Smooth muscle cell (in vitro differentiated cells): ENCODE measurements at regions not wholly inside any gene's neighbourhood (a gene's known extent, or its start where the extent isn't known, plus 50 kb on each side); places are given as distances from the start of the nearest gene placed in this dataset.

Experiments used
- DNase-seq: peaks from one replicate; lab custom pipeline; 2025; ENCODE audit not compliant: unreplicated experiment; lab: John Stamatoyannopoulos, UW
- H2AFZ ChIP-seq: fragments of 200-600 bp; sonication (generic); 2 replicates; pipeline ENCODE4 v1.6.0; 2016; ENCODE audit warnings: antibody characterized with exemption, low read depth, mild to moderate bottlenecking
- H3F3A ChIP-seq: fragments of 200-600 bp; sonication (generic); 2 replicates; pipeline ENCODE4 v1.6.0; 2017; ENCODE audit warnings: antibody characterized with exemption, low read depth
- H3K27ac ChIP-seq: fragments of 200-600 bp; sonication (generic); 2 replicates; pipeline ENCODE4 v1.5.1; 2016; ENCODE audit warnings: low read depth, mild to moderate bottlenecking
- H3K27me3 ChIP-seq: fragments of 200-600 bp; sonication (generic); 2 replicates; pipeline ENCODE4 v1.6.1; 2016; ENCODE audit warnings: low read depth, mild to moderate bottlenecking
- H3K36me3 ChIP-seq: fragments of 200-600 bp; sonication (generic); 2 replicates; pipeline ENCODE4 v1.5.1; 2016; ENCODE audit warnings: low read depth
- H3K4me1 ChIP-seq: fragments of 200-600 bp; sonication (generic); 2 replicates; pipeline ENCODE4 v1.5.1; 2016; ENCODE audit warnings: low read depth
- H3K4me2 ChIP-seq: fragments of 200-600 bp; sonication (generic); 2 replicates; pipeline ENCODE4 v1.6.0; 2016; ENCODE audit warnings: mild to moderate bottlenecking
- H3K4me3 ChIP-seq: fragments of 200-600 bp; sonication (generic); 2 replicates; pipeline ENCODE4 v1.5.1; 2016; ENCODE audit warnings: mild to moderate bottlenecking
- H3K79me2 ChIP-seq: fragments of 200-600 bp; sonication (generic); 2 replicates; pipeline ENCODE4 v1.6.0; 2016; ENCODE audit warnings: low read depth, mild to moderate bottlenecking
- H3K9ac ChIP-seq: fragments of 200-600 bp; sonication (generic); 2 replicates; pipeline ENCODE4 v1.6.0; 2016; ENCODE audit warnings: low read depth
- H3K9me3 ChIP-seq: fragments of 200-600 bp; sonication (generic); replicated peaks from 2 replicates; pipeline ENCODE4 v1.5.1; 2016; ENCODE audit warnings: low read depth
- H4K20me1 ChIP-seq: fragments of 200-600 bp; sonication (generic); 2 replicates; pipeline ENCODE4 v1.6.0; 2016; ENCODE audit warnings: low read depth
- WGBS: methylation state at CpG from one replicate; pipeline ENCODE4 v1.1.7; 2016; ENCODE audit warnings: low lambda C conversion rate; 5-methylcytosine and 5-hydroxymethylcytosine counted together
- TF ChIP-seq, protein P1 (sequence below): fragments of 200-600 bp; sonication (generic); IDR thresholded peaks from 2 replicates; pipeline ENCODE4 v1.5.1; 2017; ENCODE audit warnings: borderline replicate concordance, mild to moderate bottlenecking, antibody characterized with exemption; ENCODE audit not compliant: insufficient read depth, poor library complexity, severe bottlenecking

DNA sequence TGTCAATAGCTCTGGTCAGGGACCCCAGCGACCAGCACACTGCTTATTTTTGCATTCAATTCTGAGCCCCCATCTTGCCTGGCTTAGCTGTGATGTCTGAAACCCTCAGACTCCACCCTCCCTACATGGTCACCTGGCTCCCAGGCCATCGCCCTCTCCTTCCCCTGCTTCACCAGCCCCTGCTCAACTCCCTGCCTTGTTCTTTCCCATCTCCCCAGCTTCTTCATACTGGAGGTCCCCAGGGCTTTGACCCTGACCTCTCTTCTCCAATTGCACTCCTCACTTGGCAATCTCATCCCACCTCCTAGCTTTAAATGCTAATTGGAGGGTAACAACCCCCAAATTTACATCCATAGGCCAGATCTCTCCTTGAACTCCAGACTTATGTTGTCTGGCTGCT lies 84.3 kb upstream of the GNAZ start:
- Histone ChIP-seq H3F3A (no peaks in the 10 kb centered on the region), H2AFZ (no peak overlapping the region), H3K27ac (no peak overlapping the region), H3K36me3 (no peaks in the 10 kb centered on the region), H3K4me1 (no peaks in the 10 kb centered on the region), H3K4me2 (no peak overlapping the region), H3K79me2 (no peaks in the 10 kb centered on the region), H3K4me3 (no peak overlapping the region), H3K27me3 (no peaks in the 10 kb centered on the region), H3K9me3 (no peaks in the 10 kb centered on the region), H4K20me1 (no peaks in the 10 kb centered on the region), H3K9ac (no peak overlapping the region)
- TF ChIP-seq, protein P1, sequence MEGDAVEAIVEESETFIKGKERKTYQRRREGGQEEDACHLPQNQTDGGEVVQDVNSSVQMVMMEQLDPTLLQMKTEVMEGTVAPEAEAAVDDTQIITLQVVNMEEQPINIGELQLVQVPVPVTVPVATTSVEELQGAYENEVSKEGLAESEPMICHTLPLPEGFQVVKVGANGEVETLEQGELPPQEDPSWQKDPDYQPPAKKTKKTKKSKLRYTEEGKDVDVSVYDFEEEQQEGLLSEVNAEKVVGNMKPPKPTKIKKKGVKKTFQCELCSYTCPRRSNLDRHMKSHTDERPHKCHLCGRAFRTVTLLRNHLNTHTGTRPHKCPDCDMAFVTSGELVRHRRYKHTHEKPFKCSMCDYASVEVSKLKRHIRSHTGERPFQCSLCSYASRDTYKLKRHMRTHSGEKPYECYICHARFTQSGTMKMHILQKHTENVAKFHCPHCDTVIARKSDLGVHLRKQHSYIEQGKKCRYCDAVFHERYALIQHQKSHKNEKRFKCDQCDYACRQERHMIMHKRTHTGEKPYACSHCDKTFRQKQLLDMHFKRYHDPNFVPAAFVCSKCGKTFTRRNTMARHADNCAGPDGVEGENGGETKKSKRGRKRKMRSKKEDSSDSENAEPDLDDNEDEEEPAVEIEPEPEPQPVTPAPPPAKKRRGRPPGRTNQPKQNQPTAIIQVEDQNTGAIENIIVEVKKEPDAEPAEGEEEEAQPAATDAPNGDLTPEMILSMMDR, result no peak
- DNase-seq, result no peak
- WGBS, result 68% methylated on average over 2 of the region's 2 CpGs

DNA sequence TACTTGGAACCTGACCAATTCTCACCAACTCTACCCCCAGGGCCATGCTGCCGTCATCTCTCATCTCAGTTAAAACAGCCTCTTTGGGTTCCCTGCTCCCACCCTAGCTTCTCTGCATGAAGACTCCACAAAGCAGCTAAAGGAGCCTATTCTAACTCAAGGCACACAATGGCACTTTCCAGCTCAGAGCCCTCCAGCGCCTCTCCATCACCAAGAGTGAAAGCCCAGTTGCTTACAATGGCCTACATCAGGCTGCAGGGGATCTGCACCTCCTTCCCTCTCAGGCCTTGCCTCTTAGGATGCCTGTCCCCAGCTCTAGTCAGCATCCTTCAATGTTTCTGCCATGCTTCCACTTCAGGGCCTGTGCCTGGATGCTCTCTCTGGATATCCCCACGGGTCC lies 83.7 kb upstream of the GNAZ start:
- H3K4me3 ChIP-seq, result no peak overlapping the region
- H3F3A ChIP-seq, result no peaks in the 10 kb centered on the region
- H3K27me3 ChIP-seq, result no peaks in the 10 kb centered on the region
- H2AFZ ChIP-seq, result no peak overlapping the region
- no peaks in the 10 kb centered on the region for H3K4me1 ChIP-seq
- H4K20me1 ChIP-seq, result no peaks in the 10 kb centered on the region
- H3K9ac ChIP-seq, result no peak overlapping the region
- no peaks in the 10 kb centered on the region for H3K9me3 ChIP-seq
- no peak overlapping the region for H3K27ac ChIP-seq
- no peaks in the 10 kb centered on the region for H3K79me2 ChIP-seq
- 82% methylated on average over 3 of the region's 3 CpGs for WGBS
- TF ChIP-seq, protein P1, result no peak
- no peaks in the 10 kb centered on the region for H3K36me3 ChIP-seq
- no peak for DNase-seq
- no peak overlapping the region for H3K4me2 ChIP-seq

DNA sequence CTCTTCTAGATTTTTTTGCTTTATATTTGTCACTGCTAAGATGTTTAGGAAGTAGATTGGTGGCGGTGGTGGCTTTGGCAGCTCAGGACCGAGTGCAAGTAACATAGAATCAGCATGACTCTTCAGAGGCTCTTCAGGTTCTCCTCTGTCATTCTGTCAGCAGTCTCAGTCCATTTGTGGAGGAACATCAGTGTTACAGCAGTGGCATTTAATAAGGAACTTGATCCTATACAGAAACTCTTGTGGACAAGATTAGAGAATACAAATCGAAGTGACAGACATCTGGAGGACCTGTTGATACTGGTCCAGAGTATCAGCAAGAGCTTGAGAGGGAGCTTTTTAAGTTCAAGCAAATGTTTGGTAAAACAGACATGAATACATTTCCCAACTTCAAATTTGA lies 82.2 kb upstream of the GNAZ start:
- 66% methylated on average over 3 of the region's 3 CpGs for WGBS
- Histone ChIP-seq H3F3A (no peaks in the 10 kb centered on the region), H3K27me3 (no peaks in the 10 kb centered on the region), H3K9ac (no peak overlapping the region), H3K4me2 (no peak overlapping the region), H3K4me1 (no peaks in the 10 kb centered on the region), H3K27ac (no peak overlapping the region), H3K79me2 (no peaks in the 10 kb centered on the region), H2AFZ (no peak overlapping the region), H3K36me3 (no peaks in the 10 kb centered on the region), H4K20me1 (no peaks in the 10 kb centered on the region), H3K9me3 (no peaks in the 10 kb centered on the region), H3K4me3 (no peak overlapping the region)
- no peak for DNase-seq
- TF ChIP-seq, protein P1, result no peak

DNA sequence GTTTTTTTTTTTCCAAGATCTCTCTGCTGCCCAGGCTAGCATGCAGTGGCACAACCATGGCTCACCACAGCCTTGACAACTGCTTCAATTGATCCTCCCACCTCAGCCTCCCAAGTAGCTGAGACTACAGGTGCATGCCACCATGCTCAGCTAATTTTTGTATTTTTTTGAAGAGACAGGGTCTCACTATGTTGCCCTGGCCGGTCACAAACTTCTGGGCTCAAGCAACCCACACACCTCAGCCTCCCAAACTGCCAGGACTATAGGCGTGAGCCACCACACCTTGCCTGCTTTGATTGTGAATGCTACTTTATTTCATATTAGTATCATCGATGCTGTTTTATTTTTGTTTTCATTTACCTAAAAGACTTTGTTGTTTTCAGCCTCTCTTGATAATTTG lies 81.5 kb upstream of the GNAZ start:
- Histone ChIP-seq H3F3A (no peaks in the 10 kb centered on the region), H4K20me1 (no peaks in the 10 kb centered on the region), H3K79me2 (no peaks in the 10 kb centered on the region), H3K4me3 (no peak overlapping the region), H3K4me1 (no peaks in the 10 kb centered on the region), H2AFZ (no peak overlapping the region), H3K9ac (no peak overlapping the region), H3K27me3 (no peaks in the 10 kb centered on the region), H3K27ac (no peak overlapping the region), H3K4me2 (no peak overlapping the region), H3K9me3 (no peaks in the 10 kb centered on the region), H3K36me3 (no peaks in the 10 kb centered on the region)
- 73% methylated on average over 3 of the region's 3 CpGs for WGBS
- DNase-seq, result no peak
- TF ChIP-seq, protein P1, result no peak
